Liver (tissue), 8 donors: ENCODE measurements at regions not wholly inside any gene's neighbourhood (a gene's known extent, or its start where the extent isn't known, plus 50 kb on each side); places are given as distances from the start of the nearest gene placed in this dataset.
A peak's percentile ranks its signal among the peaks of the same experiment; 100 is the strongest.

Experiments
- DNase-seq: peaks from one replicate; pipeline ENCODE4 v3.0.0-alpha.2; 2017; ENCODE audit warnings: low spot score
- H3K27ac ChIP-seq, 2 donors: one replicate each; pipeline ENCODE4 v1.7.0; 2013; ENCODE audit warnings: inconsistent platforms in 2 of 2, low read length in 2 of 2, control low read depth in 1 of 2, low read depth in 1 of 2, mild to moderate bottlenecking in 1 of 2
- H3K27me3 ChIP-seq, 4 donors: one replicate each; pipeline versions ENCODE4 v1.6.1 to v1.7.0; 2013; ENCODE audit warnings: low read length in 3 of 4, inconsistent platforms in 1 of 4, mild to moderate bottlenecking in 1 of 4, moderate library complexity in 1 of 4; ENCODE audit not compliant: control insufficient read depth in 4 of 4, insufficient read depth in 4 of 4
- H3K36me3 ChIP-seq, 4 donors: one replicate each; pipeline versions ENCODE4 v1.6.1 to v1.7.0; 2013; ENCODE audit warnings: low read length in 3 of 4, mild to moderate bottlenecking in 3 of 4, low read depth in 1 of 4, moderate library complexity in 1 of 4; ENCODE audit not compliant: control insufficient read depth in 4 of 4, insufficient read depth in 3 of 4
- H3K4me1 ChIP-seq, 4 donors: one replicate each; pipeline versions ENCODE4 v1.6.1 to v1.7.0; 2013; ENCODE audit warnings: low read length in 3 of 4, mild to moderate bottlenecking in 3 of 4, moderate library complexity in 1 of 4; ENCODE audit not compliant: control insufficient read depth in 4 of 4, insufficient read depth in 4 of 4
- H3K4me3 ChIP-seq, 3 donors: one replicate each; pipeline versions ENCODE4 v1.6.1 to v1.7.0; 2013; ENCODE audit warnings: low read length in 3 of 3, control low read depth in 1 of 3, low read depth in 1 of 3, mild to moderate bottlenecking in 1 of 3
- H3K9ac ChIP-seq, 2 donors: one replicate each; pipeline ENCODE4 v1.7.0; 2013; ENCODE audit warnings: low read length in 2 of 2, mild to moderate bottlenecking in 2 of 2, moderate library complexity in 2 of 2, control low read depth in 1 of 2, low read depth in 1 of 2
- H3K9me3 ChIP-seq, 4 donors: one replicate each; pipeline versions ENCODE4 v1.6.1 to v1.7.0; 2013; ENCODE audit warnings: low read length in 3 of 4; ENCODE audit not compliant: control insufficient read depth in 4 of 4
- ATF3 ChIP-seq: IDR thresholded peaks from 2 replicates; pipeline ENCODE4 v1.6.1; 2016; ENCODE audit warnings: antibody characterized with exemption
- CTCF ChIP-seq: fragments of 150-350 bp; IDR thresholded peaks from 2 replicates; pipeline ENCODE4 v1.5.1; 2017; ENCODE audit warnings: improper control_type of control experiment, low read depth, low read length; ENCODE audit not compliant: missing input control
- EGR1 ChIP-seq, 2 donors: IDR thresholded peaks; 2 replicates each; pipeline ENCODE4 v1.6.1; 2016 to 2018; ENCODE audit warnings: antibody characterized with exemption in 2 of 2, low read depth in 2 of 2
- FOXA2 ChIP-seq: IDR thresholded peaks from 2 replicates; pipeline ENCODE4 v1.6.1; 2016; ENCODE audit warnings: antibody characterized with exemption
- GABPA ChIP-seq, 2 donors: IDR thresholded peaks in 1 of 2; conservative IDR thresholded peaks in 1 of 2; 2 replicates each; pipeline ENCODE4 v1.6.1; 2016; ENCODE audit warnings: antibody characterized with exemption in 2 of 2, mild to moderate bottlenecking in 1 of 2, moderate library complexity in 1 of 2
- HNF4A ChIP-seq, 2 donors: conservative IDR thresholded peaks; 2 replicates each; pipeline ENCODE4 v1.6.1; 2016; ENCODE audit warnings: antibody characterized with exemption in 2 of 2, mild to moderate bottlenecking in 2 of 2
- HNF4G ChIP-seq: IDR thresholded peaks from 2 replicates; pipeline ENCODE4 v1.6.1; 2016; ENCODE audit warnings: antibody characterized with exemption
- JUND ChIP-seq, 2 donors: IDR thresholded peaks; 2 replicates each; pipeline ENCODE4 v1.6.1; 2016; ENCODE audit warnings: antibody characterized with exemption in 2 of 2
- MAX ChIP-seq: IDR thresholded peaks from 2 replicates; pipeline ENCODE4 v1.6.1; 2016; ENCODE audit warnings: antibody characterized with exemption
- NR2F2 ChIP-seq: IDR thresholded peaks from 2 replicates; pipeline ENCODE4 v1.6.1; 2016; ENCODE audit warnings: antibody characterized with exemption
- RAD21 ChIP-seq, 2 donors: IDR thresholded peaks; 2 replicates each; pipeline ENCODE4 v1.6.1; 2016; ENCODE audit warnings: antibody characterized with exemption in 2 of 2, mild to moderate bottlenecking in 2 of 2
- RXRA ChIP-seq, 2 donors: IDR thresholded peaks; 2 replicates each; pipeline ENCODE4 v1.6.1; 2017 to 2018; ENCODE audit warnings: antibody characterized with exemption in 2 of 2, mild to moderate bottlenecking in 1 of 2
- SP1 ChIP-seq: IDR thresholded peaks from 2 replicates; pipeline ENCODE4 v1.6.1; 2018; ENCODE audit warnings: antibody characterized with exemption, mild to moderate bottlenecking
- TAF1 ChIP-seq: conservative IDR thresholded peaks from 2 replicates; pipeline ENCODE4 v1.6.1; 2016; ENCODE audit warnings: antibody characterized with exemption, mild to moderate bottlenecking
- YY1 ChIP-seq: IDR thresholded peaks from 2 replicates; pipeline ENCODE4 v1.6.1; 2016; ENCODE audit warnings: antibody characterized with exemption, mild to moderate bottlenecking
- WGBS: extraction: QIAGEN DNeasy Blood & Tissue Kit; methylation state at CpG from one replicate; pipeline ENCODE4 v1.1.7; 2013; 5-methylcytosine and 5-hydroxymethylcytosine counted together
- donor health status: healthy.
- donor health status: healthy.
- donor health status: healthy.
- donor health status: healthy.
- donor health status: healthy.

- TF ChIP-seq HNF4G (no peak), EGR1 (IDR thresholded peaks at IDR 0.05; ENCODE audit: low read depth in 2 of 2) (no peak), MAX (no peak), HNF4A (conservative IDR thresholded peaks at IDR 0.05) (no peak)
Measured at GRCh38 chr20:4609511-4609910, 76.7 kb upstream of the PRNP start (continued).

GRCh38 chr20:4608861-4609260 lies 77.4 kb upstream of the PRNP start:
- DNase-seq: no peak
- H3K9me3 ChIP-seq: no peaks in the 10 kb centered on the region
- no peak overlapping the region for H3K9ac ChIP-seq
- no peak overlapping the region for H3K27ac ChIP-seq
- 84% methylated on average over 6 of the region's 6 CpGs for WGBS
- no peaks in the 10 kb centered on the region for H3K36me3 ChIP-seq
- no peak overlapping the region for H3K4me3 ChIP-seq
- TF ChIP-seq GABPA (IDR thresholded peaks at IDR 0.05 in 1 of 2, conservative IDR thresholded peaks at IDR 0.05 in 1 of 2) (no peak), TAF1 (no peak), JUND (IDR thresholded peaks at IDR 0.05) (no peak), HNF4A (conservative IDR thresholded peaks at IDR 0.05) (no peak), CTCF (no peak), YY1 (no peak)
- no peaks in the 10 kb centered on the region for H3K4me1 ChIP-seq
- H3K27me3 ChIP-seq: peaks cover 0 to 3% (median 0%) of the 10 kb centered on the region in 4 donors

- Histone ChIP-seq H3K4me3 (no peak overlapping the region), H3K36me3 (no peaks in the 10 kb centered on the region), H3K27me3 (peaks cover 0 to 11% (median 1%) of the 10 kb centered on the region in 4 donors), H3K27ac (no peak overlapping the region), H3K9ac (no peak overlapping the region), H3K9me3 (no peaks in the 10 kb centered on the region), H3K4me1 (no peaks in the 10 kb centered on the region)
- 32% methylated on average over 13 of the region's 13 CpGs for WGBS
- peak; percentile 58 for DNase-seq
- TF ChIP-seq SP1 (no peak), CTCF (peak; percentile 94), NR2F2 (peak; percentile 45), RAD21 (IDR thresholded peaks at IDR 0.05) (peak; percentile 95 to 96), RXRA (IDR thresholded peaks at IDR 0.05) (peak in 1 of 2 donors; percentile 47), YY1 (no peak)
Measured at GRCh38 chr20:4607287-4607713, 79.0 kb upstream of the PRNP start.

GRCh38 chr20:4606051-4606450 lies 80.2 kb upstream of the PRNP start:
- 76% methylated on average over 2 of the region's 2 CpGs for WGBS

More at GRCh38 chr20:4606051-4606450, 80.2 kb upstream of the PRNP start:
- no peak overlapping the region for H3K27ac ChIP-seq
- H3K36me3 ChIP-seq: no peaks in the 10 kb centered on the region
- no peak for DNase-seq
- no peak overlapping the region for H3K4me3 ChIP-seq
- no peak for TF ChIP-seq YY1
- TF ChIP-seq FOXA2: no peak
- no peak for TF ChIP-seq ATF3
- no peaks in the 10 kb centered on the region for H3K4me1 ChIP-seq
- no peaks in the 10 kb centered on the region for H3K9me3 ChIP-seq
- no peak overlapping the region for H3K9ac ChIP-seq
- peaks cover 0 to 11% (median 1%) of the 10 kb centered on the region in 4 donors for H3K27me3 ChIP-seq
